HCT116 (cell line): ENCODE measurements at regions not wholly inside any gene's neighbourhood (a gene's known extent, or its start where the extent isn't known, plus 50 kb on each side); places are given as distances from the start of the nearest gene placed in this dataset.

Experiments used
- ATAC-seq: fragments of 200-7000 bp; cut with Tn5 transposase; 2 replicates; pipeline ENCODE4 v1.9.1; 2020; ENCODE audit warnings: mild to moderate bottlenecking, moderate library complexity
- BruUV-seq: library from RNA; stranded (reverse); fragments of 400-500 nt; replicated peaks from 2 replicates; lab custom pipeline; 2021; lab: Mats Ljungman, UMichigan
- CTCF ChIA-PET: fragments of 300-600 bp; sonication (Branson Sonifier 250); formaldehyde crosslinking; loops from one replicate; lab custom pipeline; 2021; ENCODE audit warnings: antibody characterized with exemption; lab: Charles Lee
- POLR2A ChIA-PET: fragments of 300-600, 350-600 bp; sonication (Branson Sonifier 250); formaldehyde crosslinking; loops from one replicate; lab custom pipeline; 2021; ENCODE audit warnings: antibody characterized with exemption; lab: Charles Lee
- RAD21 ChIA-PET, 2 experiments: fragments of 300-600 bp; sonication (Branson Sonifier 250); formaldehyde crosslinking; loops; one replicate each; lab custom pipeline; 2023; ENCODE audit warnings: low total read pairs in 2 of 2; ENCODE audit not compliant: uncharacterized antibody in 2 of 2, unreplicated experiment in 2 of 2, low non-redundant PET in 1 of 2; lab: Charles Lee
- DNase-seq: peaks from one replicate; pipeline ENCODE4 v3.0.0-alpha.2; 2010; ENCODE audit warnings: low read depth, low spot score
- H2AFZ ChIP-seq: fragments of 200-600 bp; shearing (Covaris generic), sonication (generic); 2 replicates; pipeline ENCODE4 v1.6.1; 2017; ENCODE audit warnings: low read depth, mixed run types, mixed read lengths, antibody characterized with exemption, low read length; ENCODE audit not compliant: poor library complexity, severe bottlenecking
- H3K27ac ChIP-seq: 2 replicates; pipeline ENCODE4 v1.5.1; 2012; ENCODE audit warnings: low read depth, low read length
- H3K27me3 ChIP-seq: fragments of 200-600 bp; sonication (generic); 2 replicates; pipeline ENCODE4 v1.6.1; 2016; ENCODE audit warnings: mixed run types, low read length, mixed read lengths; ENCODE audit not compliant: insufficient read depth
- H3K36me3 ChIP-seq, 2 experiments: fragments of 200-500 bp in 1 of 2; fragments of 200-600 bp in 1 of 2; sonication (Bioruptor generic) in 1 of 2; sonication (generic) in 1 of 2; 2 replicates each; pipeline versions ENCODE4 v1.5.1 to v1.6.1; 2014 to 2016; ENCODE audit warnings: low read length in 2 of 2, inconsistent platforms in 1 of 2, mixed read lengths in 1 of 2, mixed run types in 1 of 2; ENCODE audit not compliant: insufficient read depth in 2 of 2, control insufficient read depth in 1 of 2
- H3K4me1 ChIP-seq, 2 experiments: fragments of 200-600 bp in 1 of 2; sonication (generic) in 1 of 2; 2 replicates each; pipeline versions ENCODE4 v1.5.1 to v1.6.1; 2012 to 2017; ENCODE audit warnings: low read length in 2 of 2, inconsistent platforms in 1 of 2, mild to moderate bottlenecking in 1 of 2, mixed read lengths in 1 of 2, mixed run types in 1 of 2, moderate library complexity in 1 of 2; ENCODE audit not compliant: insufficient read depth in 2 of 2, control insufficient read depth in 1 of 2
- H3K4me2 ChIP-seq: fragments of 200-600 bp; sonication (generic); 2 replicates; pipeline ENCODE4 v1.6.1; 2017; ENCODE audit warnings: mixed run types, low read length, mixed read lengths
- H3K4me3 ChIP-seq, 2 experiments: fragments of 200-600 bp in 1 of 2; sonication (generic) in 1 of 2; replicated peaks in 1 of 2; 2 replicates each; pipeline ENCODE4 v1.5.1; 2011 to 2016; ENCODE audit warnings: low read length in 2 of 2, control low read depth in 1 of 2, low read depth in 1 of 2, mild to moderate bottlenecking in 1 of 2, mixed read lengths in 1 of 2, mixed run types in 1 of 2
- H3K79me2 ChIP-seq: fragments of 200-600 bp; sonication (generic); 2 replicates; pipeline ENCODE4 v1.6.1; 2017; ENCODE audit warnings: mild to moderate bottlenecking, mixed run types, low read length, moderate library complexity, mixed read lengths; ENCODE audit not compliant: insufficient read depth
- H3K9ac ChIP-seq: fragments of 200-600 bp; sonication (generic); 2 replicates; pipeline ENCODE4 v1.6.1; 2016; ENCODE audit warnings: low read length, mixed read lengths
- H3K9me2 ChIP-seq: fragments of 200-600 bp; sonication (generic), shearing (Covaris generic); 2 replicates; pipeline ENCODE4 v1.6.1; 2017; ENCODE audit warnings: mixed run types, mild to moderate bottlenecking, moderate library complexity; ENCODE audit not compliant: insufficient read depth
- H3K9me3 ChIP-seq, 2 experiments: fragments of 200-500 bp in 1 of 2; fragments of 200-600 bp in 1 of 2; sonication (Bioruptor generic) in 1 of 2; sonication (generic) in 1 of 2; 2 replicates each; pipeline ENCODE4 v1.6.1; 2014 to 2017; ENCODE audit warnings: low read length in 2 of 2, mixed read lengths in 2 of 2, inconsistent platforms in 1 of 2, low read depth in 1 of 2, mild to moderate bottlenecking in 1 of 2, mixed run types in 1 of 2, moderate library complexity in 1 of 2; ENCODE audit not compliant: control insufficient read depth in 1 of 2, insufficient read depth in 1 of 2
- H4K20me1 ChIP-seq: fragments of 200-600 bp; sonication (generic), shearing (Covaris generic); 2 replicates; pipeline ENCODE4 v1.6.1; 2017; ENCODE audit warnings: mixed run types, mild to moderate bottlenecking, moderate library complexity; ENCODE audit not compliant: insufficient read depth
- CBX3 ChIP-seq: IDR thresholded peaks from 2 replicates; pipeline ENCODE4 v1.6.1; 2012; ENCODE audit warnings: low read depth
- CEBPB ChIP-seq: IDR thresholded peaks from 2 replicates; pipeline ENCODE4 v1.6.1; 2012; ENCODE audit warnings: low read depth
- CTCF ChIP-seq, 3 experiments: fragments of 200-600 bp in 1 of 3; sonication (generic) in 1 of 3; IDR thresholded peaks in 2 of 3; conservative IDR thresholded peaks in 1 of 3; 2 replicates each; pipeline ENCODE4 v1.5.1; 2012 to 2017; ENCODE audit warnings: low read depth in 2 of 3, low read length in 2 of 3, antibody characterized with exemption in 1 of 3, borderline replicate concordance in 1 of 3, control low read depth in 1 of 3, mild to moderate bottlenecking in 1 of 3, mixed read lengths in 1 of 3, mixed run types in 1 of 3, moderate library complexity in 1 of 3; ENCODE audit not compliant: insufficient read depth in 1 of 3
- ELF1 ChIP-seq: IDR thresholded peaks from 2 replicates; pipeline ENCODE4 v1.6.1; 2012; ENCODE audit warnings: low read depth, borderline replicate concordance
- EZH2 ChIP-seq: fragments of 200-600 bp; sonication (generic); IDR thresholded peaks from 2 replicates; pipeline ENCODE4 v1.6.1; 2017; ENCODE audit warnings: antibody characterized with exemption, mixed run types
- EZH2phosphoT487 ChIP-seq: fragments of 200-600 bp; IDR thresholded peaks from 2 replicates; pipeline ENCODE4 v1.6.1; 2018; ENCODE audit warnings: antibody characterized with exemption, borderline replicate concordance
- JUND ChIP-seq: IDR thresholded peaks from 2 replicates; pipeline ENCODE4 v1.6.1; 2012
- MAX ChIP-seq: IDR thresholded peaks from 2 replicates; pipeline ENCODE4 v1.6.1; 2012
- POLR2A ChIP-seq: IDR thresholded peaks from 2 replicates; pipeline ENCODE4 v1.7.0; 2011; ENCODE audit warnings: borderline replicate concordance; ENCODE audit not compliant: insufficient read depth, insufficient read length; ENCODE audit errors: extremely low read depth
- RAD21 ChIP-seq: IDR thresholded peaks from 2 replicates; pipeline ENCODE4 v1.6.1; 2012; ENCODE audit warnings: low read depth, mild to moderate bottlenecking
- REST ChIP-seq: IDR thresholded peaks from 2 replicates; pipeline ENCODE4 v1.6.1; 2012; ENCODE audit warnings: low read depth
- SIN3A ChIP-seq: IDR thresholded peaks from 2 replicates; pipeline ENCODE4 v1.6.1; 2012; ENCODE audit warnings: low read depth
- SP1 ChIP-seq: IDR thresholded peaks from 2 replicates; pipeline ENCODE4 v1.6.1; 2012; ENCODE audit warnings: low read depth
- SRF ChIP-seq: IDR thresholded peaks from 2 replicates; pipeline ENCODE4 v1.6.1; 2012; ENCODE audit warnings: low read depth
- TCF7L2 ChIP-seq: IDR thresholded peaks from 2 replicates; pipeline ENCODE4 v1.7.0; 2011; ENCODE audit warnings: borderline replicate concordance, inconsistent platforms; ENCODE audit not compliant: insufficient read depth, insufficient read length; ENCODE audit errors: extremely low read depth
- ZNF274 ChIP-seq: fragments of 200-500 bp; sonication (Bioruptor generic); IDR thresholded peaks from 2 replicates; pipeline ENCODE4 v1.6.1; 2014; ENCODE audit warnings: mild to moderate bottlenecking, low read depth, low read length, inconsistent platforms
- intact Hi-C: fragments of 100-400 bp; cut with micrococcal nuclease; formaldehyde crosslinking; loops from 2 replicates; pipeline ENCODE4 v1.10.0; 2022

- no peak overlapping the region for H3K4me2 ChIP-seq
Observed at GRCh38 chr5:124908581-124909451, 162.4 kb upstream of the ZNF608 start.

GRCh38 chr5:124909734-124910133, 163.3 kb upstream of the ZNF608 start:
- ChIA-PET CTCF (no interaction called here), POLR2A (no interaction called here)
- no TSS peak for BruUV-seq
- TF ChIP-seq SRF (no peak), EZH2phosphoT487 (no peak), POLR2A (no peak), CEBPB (no peak), CBX3 (no peak), SIN3A (no peak), CTCF (IDR thresholded peaks at IDR 0.05 in 2 of 3, conservative IDR thresholded peaks at IDR 0.05 in 1 of 3; ENCODE audit: borderline replicate concordance in 1 of 3, insufficient read depth in 1 of 3, low read depth in 2 of 3, low read length in 2 of 3) (no peak), ZNF274 (no peak), REST (no peak)

More at GRCh38 chr5:124908581-124909451, 162.4 kb upstream of the ZNF608 start:
- H3K4me3 ChIP-seq = no peak overlapping the region
- H4K20me1 ChIP-seq = no peaks in the 10 kb centered on the region
- H3K4me1 ChIP-seq = peaks cover 5 to 12% of the 10 kb centered on the region in 2 experiments; a peak in 3 of 4 replicates
- H3K9ac ChIP-seq = no peak overlapping the region
- DNase-seq = no peak
- no peaks in the 10 kb centered on the region for H3K27me3 ChIP-seq
- H3K27ac ChIP-seq = no peak overlapping the region
- TF ChIP-seq ELF1 = no peak
- no peak for TF ChIP-seq JUND
- TF ChIP-seq MAX = no peak
- TF ChIP-seq POLR2A = no peak
- TF ChIP-seq CEBPB = no peak
- no peak for TF ChIP-seq RAD21
- TF ChIP-seq CBX3 = no peak
- TF ChIP-seq EZH2 = no peak
- TF ChIP-seq SRF = no peak
- TF ChIP-seq SP1 = no peak
- TF ChIP-seq TCF7L2 = no peak
- no TSS peak for BruUV-seq
- no peaks in the 10 kb centered on the region for H3K9me3 ChIP-seq
- ChIA-PET POLR2A (no interaction called here), CTCF (no interaction called here), RAD21 (no interaction called here)
- H2AFZ ChIP-seq = no peak overlapping the region
- no peaks in the 10 kb centered on the region for H3K36me3 ChIP-seq
- intact Hi-C loops = no loop called here
- no peaks in the 10 kb centered on the region for H3K79me2 ChIP-seq
- H3K9me2 ChIP-seq = no peaks in the 10 kb centered on the region
- ATAC-seq = no peak

More at GRCh38 chr5:124909734-124910133, 163.3 kb upstream of the ZNF608 start:
- Histone ChIP-seq H3K4me2 (no peak overlapping the region), H3K4me1 (peaks cover 5 to 12% of the 10 kb centered on the region in 2 experiments; a peak in 3 of 4 replicates), H3K9ac (no peak overlapping the region), H3K79me2 (no peaks in the 10 kb centered on the region), H3K27ac (no peak overlapping the region), H4K20me1 (no peaks in the 10 kb centered on the region), H2AFZ (no peak overlapping the region), H3K4me3 (no peak overlapping the region), H3K9me3 (no peaks in the 10 kb centered on the region), H3K36me3 (no peaks in the 10 kb centered on the region), H3K27me3 (no peaks in the 10 kb centered on the region), H3K9me2 (no peaks in the 10 kb centered on the region)
- ATAC-seq (no peak), DNase-seq (no peak)
- RAD21 ChIA-PET = no interaction called here
- intact Hi-C loops = no loop called here
